Kidney epithelial cell (primary cell): ENCODE measurements at regions not wholly inside any gene's neighbourhood (a gene's known extent, or its start where the extent isn't known, plus 50 kb on each side); places are given as distances from the start of the nearest gene placed in this dataset.

Experiments
- DNase-seq: peaks from one replicate; pipeline ENCODE4 v3.0.0-alpha.2; 2010; ENCODE audit warnings: low read depth
- H3K27me3 ChIP-seq: 2 replicates; pipeline ENCODE4 v1.6.0; 2011; ENCODE audit warnings: low read length; ENCODE audit not compliant: control insufficient read depth, insufficient read depth
- H3K36me3 ChIP-seq: 2 replicates; pipeline ENCODE4 v1.5.1; 2011; ENCODE audit warnings: low read length; ENCODE audit not compliant: control insufficient read depth, insufficient read depth
- H3K4me3 ChIP-seq: 2 replicates; pipeline ENCODE4 v1.5.1; 2011; ENCODE audit warnings: low read depth, mild to moderate bottlenecking, control low read depth, low read length
- TF ChIP-seq, protein P1 (sequence below): IDR thresholded peaks from 2 replicates; pipeline ENCODE4 v1.5.1; 2011; ENCODE audit warnings: mild to moderate bottlenecking, moderate library complexity, low read length, control low read depth, inconsistent platforms; ENCODE audit not compliant: insufficient read depth, poor library complexity, severe bottlenecking

DNA sequence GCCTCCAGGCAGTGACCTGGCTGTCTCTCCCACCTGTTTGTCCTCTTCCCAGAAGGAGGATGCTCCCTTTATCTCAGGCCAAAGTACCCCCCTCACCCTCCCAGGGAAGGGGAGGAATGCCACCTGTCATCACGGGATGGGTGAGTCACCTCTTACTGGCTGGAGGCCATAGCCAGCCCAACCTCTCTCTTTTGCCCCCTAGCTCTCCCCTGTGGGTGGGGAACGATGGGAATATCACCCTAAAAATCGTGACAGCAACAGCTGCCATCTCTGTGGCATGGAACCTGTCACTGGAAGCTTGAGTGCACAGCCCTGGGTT lies 137.5 kb upstream of the PTPN1 start:
- H3K27me3 ChIP-seq, result no peaks in the 10 kb centered on the region
- H3K36me3 ChIP-seq, result no peaks in the 10 kb centered on the region
- DNase-seq, result no peak
- H3K4me3 ChIP-seq, result no peak overlapping the region
- TF ChIP-seq, protein P1, sequence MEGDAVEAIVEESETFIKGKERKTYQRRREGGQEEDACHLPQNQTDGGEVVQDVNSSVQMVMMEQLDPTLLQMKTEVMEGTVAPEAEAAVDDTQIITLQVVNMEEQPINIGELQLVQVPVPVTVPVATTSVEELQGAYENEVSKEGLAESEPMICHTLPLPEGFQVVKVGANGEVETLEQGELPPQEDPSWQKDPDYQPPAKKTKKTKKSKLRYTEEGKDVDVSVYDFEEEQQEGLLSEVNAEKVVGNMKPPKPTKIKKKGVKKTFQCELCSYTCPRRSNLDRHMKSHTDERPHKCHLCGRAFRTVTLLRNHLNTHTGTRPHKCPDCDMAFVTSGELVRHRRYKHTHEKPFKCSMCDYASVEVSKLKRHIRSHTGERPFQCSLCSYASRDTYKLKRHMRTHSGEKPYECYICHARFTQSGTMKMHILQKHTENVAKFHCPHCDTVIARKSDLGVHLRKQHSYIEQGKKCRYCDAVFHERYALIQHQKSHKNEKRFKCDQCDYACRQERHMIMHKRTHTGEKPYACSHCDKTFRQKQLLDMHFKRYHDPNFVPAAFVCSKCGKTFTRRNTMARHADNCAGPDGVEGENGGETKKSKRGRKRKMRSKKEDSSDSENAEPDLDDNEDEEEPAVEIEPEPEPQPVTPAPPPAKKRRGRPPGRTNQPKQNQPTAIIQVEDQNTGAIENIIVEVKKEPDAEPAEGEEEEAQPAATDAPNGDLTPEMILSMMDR, result peak; percentile 6

DNA sequence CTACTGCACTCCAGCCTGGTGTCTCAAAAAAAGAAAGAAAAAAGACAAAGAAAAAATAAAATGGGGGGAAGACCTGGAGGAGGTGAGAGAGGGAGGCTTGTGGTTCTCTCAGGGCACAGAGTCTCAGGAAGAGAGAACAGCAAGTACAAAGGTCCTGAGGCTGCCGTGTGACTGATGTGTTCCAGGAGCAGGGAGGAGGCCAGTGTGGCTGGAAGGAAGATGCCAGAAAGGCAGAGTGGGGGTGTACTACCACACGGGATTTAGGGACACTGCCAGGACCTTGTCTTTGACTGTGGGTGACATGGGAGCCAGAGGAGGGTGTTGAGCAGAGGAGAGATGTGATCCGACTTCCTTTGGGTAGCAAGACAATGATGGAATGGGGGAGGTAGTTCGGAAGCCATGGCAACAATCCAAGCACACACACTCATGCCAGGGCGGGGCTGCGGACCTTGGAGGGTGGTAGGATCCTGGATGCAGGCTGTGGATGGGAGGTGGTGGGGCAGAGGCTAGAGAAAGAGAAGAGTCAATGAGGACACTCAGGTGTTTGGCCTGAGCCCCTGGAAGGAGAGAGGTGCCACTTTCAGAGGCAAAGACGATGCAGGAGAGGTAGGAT lies 136.4 kb upstream of the PTPN1 start:
- Histone ChIP-seq H3K36me3 (no peaks in the 10 kb centered on the region), H3K4me3 (no peak overlapping the region), H3K27me3 (no peaks in the 10 kb centered on the region)
- TF ChIP-seq, protein P1, result no peak
- DNase-seq, result no peak

DNA sequence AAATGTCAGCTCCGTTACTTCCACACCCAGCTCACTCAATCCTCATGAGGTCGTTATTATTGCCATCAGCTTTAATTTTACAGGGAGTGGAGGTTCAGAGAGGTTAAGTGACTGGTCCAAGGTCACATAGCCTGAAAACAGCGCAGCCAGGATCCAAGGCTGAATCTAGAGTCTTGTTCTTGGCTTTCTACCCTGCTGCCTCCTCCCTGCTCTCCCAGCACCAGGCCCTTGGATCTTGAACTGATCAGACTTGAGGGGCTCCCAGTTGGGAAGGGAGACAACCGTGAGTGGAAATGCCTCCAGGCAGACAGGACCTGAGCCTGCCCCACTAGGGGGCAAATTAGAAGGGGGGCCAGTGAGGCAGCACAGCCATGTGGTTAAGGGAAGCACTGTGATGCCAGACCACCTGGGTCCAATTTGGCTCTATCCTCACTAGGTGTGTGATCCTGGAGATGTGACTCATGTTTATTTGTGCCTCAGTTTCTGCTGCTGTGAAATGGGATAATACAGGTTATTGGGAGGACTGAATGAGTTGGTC lies 135.6 kb upstream of the PTPN1 start:
- H3K27me3 ChIP-seq, result no peaks in the 10 kb centered on the region
- TF ChIP-seq, protein P1, result no peak
- no peak for DNase-seq
- H3K4me3 ChIP-seq, result no peak overlapping the region
- H3K36me3 ChIP-seq, result no peaks in the 10 kb centered on the region

DNA sequence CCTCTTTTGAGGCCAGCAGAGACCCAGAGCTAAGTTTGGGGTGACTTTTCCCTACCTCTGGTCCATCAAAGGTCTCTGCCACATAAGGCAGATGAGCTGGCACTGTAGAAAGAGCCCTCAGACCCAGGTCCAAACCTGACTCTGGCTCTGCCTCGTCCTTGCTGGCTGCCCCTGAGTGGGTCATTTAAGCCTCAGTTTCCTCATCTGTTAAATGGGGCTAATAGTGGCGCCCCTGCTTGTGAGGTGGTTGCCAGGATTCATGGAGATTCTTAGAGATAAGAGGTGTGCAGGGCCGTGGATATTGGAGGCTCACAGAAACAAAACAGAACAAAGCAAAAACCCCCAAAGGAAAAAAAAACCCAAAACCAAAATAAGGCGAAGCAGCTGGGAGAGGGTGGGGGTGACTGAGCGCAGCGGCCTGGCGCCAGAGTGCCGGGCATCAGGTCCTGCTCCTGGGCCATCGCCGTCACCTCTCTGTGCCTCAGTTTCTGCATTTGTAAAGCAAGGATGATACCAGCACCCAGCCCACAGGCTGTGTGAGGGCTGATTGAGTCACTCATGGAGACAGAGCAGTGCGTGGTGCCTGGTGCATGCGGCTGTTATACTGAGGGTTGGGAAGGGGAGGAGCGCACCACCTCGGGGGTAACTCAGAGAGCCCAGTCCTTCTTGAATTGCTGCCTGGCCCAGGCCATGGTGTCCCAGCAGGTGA lies 133.8 kb upstream of the PTPN1 start:
- no peaks in the 10 kb centered on the region for H3K36me3 ChIP-seq
- TF ChIP-seq, protein P1, result no peak
- DNase-seq, result no peak
- H3K4me3 ChIP-seq, result no peak overlapping the region
- no peaks in the 10 kb centered on the region for H3K27me3 ChIP-seq

DNA sequence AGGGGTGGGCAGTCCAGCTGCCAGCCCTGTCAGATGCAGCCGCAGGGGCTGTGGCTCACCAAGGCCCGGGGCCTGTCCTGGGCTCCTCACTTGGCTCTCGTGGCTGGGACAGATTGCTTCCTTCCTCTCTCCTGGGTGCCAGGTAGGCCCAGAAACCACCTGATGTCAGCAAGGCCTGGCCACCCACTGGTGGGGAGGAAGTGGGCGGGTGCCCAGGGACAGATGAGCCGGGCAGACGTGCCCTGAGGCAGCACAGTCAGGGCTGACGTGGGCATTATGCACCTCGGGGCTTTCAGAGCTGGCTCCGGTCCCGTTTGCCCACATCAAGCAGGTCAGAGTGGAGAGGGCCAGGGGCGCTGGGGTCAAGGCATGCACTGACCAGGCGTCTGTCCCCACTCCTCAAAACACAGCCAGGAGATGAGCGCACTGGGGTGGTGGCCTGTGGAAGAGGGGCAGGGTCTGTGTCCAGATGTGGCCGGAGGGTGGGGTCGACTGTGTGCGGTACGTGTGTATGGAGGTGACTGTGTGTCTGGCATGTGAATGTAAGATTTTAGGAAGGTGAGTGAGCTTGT lies 133.2 kb upstream of the PTPN1 start:
- TF ChIP-seq, protein P1, result no peak
- DNase-seq, result no peak
- Histone ChIP-seq H3K27me3 (no peaks in the 10 kb centered on the region), H3K4me3 (no peak overlapping the region), H3K36me3 (no peaks in the 10 kb centered on the region)
